ENCODE measurements at regions not wholly inside any gene's neighbourhood (a gene's known extent, or its start where the extent isn't known, plus 50 kb on each side); places are given as distances from the start of the nearest gene placed in this dataset.

DNA sequence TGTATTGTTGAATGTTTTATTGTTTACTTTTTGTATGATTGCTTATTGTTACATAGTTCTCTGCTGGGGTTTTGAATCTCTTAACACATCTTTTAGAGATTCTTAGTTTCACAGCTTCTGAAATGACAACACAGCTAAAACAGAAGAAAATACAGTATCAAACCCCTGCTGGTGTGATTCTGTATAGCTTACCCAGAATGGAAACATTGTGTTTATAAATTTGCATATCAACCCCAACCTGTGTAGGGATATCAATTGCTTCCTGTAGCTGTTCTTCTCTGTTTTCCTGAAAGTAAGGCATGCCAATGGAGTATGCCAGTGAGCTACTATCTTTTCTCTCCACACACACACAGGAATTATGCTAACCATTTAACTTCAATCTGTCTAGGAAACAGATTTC is 64.3 kb upstream of the ID4 start:
- Histone ChIP-seq H3K9me3 (replicated peaks in 1 of 2; ENCODE audit: control insufficient read depth in 1 of 2, insufficient read depth in 1 of 2, low read length in 2 of 2) (peaks cover 0 to 10% of the 10 kb centered on the region in 2 donors), H3K79me2 (ENCODE audit: insufficient read depth, low read length) (no peaks in the 10 kb centered on the region), H3K4me2 (replicated peaks; ENCODE audit: extremely low read depth, low read length, poor library complexity, severe bottlenecking) (no peak overlapping the region), H3K4me1 (ENCODE audit: control insufficient read depth in 1 of 2, insufficient read depth in 2 of 2, low read length in 2 of 2) (no peaks in the 10 kb centered on the region), H3K36me3 (replicated peaks in 1 of 2; ENCODE audit: control insufficient read depth in 1 of 2, insufficient read depth in 2 of 2, low read length in 2 of 2) (no peaks in the 10 kb centered on the region), H3K9ac (ENCODE audit: insufficient read depth, low read length, poor library complexity, severe bottlenecking) (no peak overlapping the region), H2AFZ (ENCODE audit: insufficient read depth, low read depth, low read length, poor library complexity, severe bottlenecking) (no peak overlapping the region), H3K4me3 (replicated peaks in 1 of 3; ENCODE audit: low read depth in 2 of 3, low read length in 3 of 3) (no peak overlapping the region), H3K27ac (ENCODE audit: low read depth in 1 of 2, low read length in 2 of 2) (no peak overlapping the region), H4K20me1 (ENCODE audit: insufficient read depth, low read length) (no peaks in the 10 kb centered on the region), H3K27me3 (ENCODE audit: control insufficient read depth in 2 of 2, insufficient read depth in 2 of 2, low read length in 2 of 2) (no peaks in the 10 kb centered on the region)
- Mint-ChIP-seq H3K27ac (no peak overlapping the region), H3K27me3 (ENCODE audit: low read depth in 3 of 3) (no peaks in the 10 kb centered on the region), H3K4me1 (no peaks in the 10 kb centered on the region), H3K4me3 (no peak overlapping the region), H3K36me3 (no peaks in the 10 kb centered on the region), H3K9me3 (peaks cover 1 to 9% (median 4%) of the 10 kb centered on the region in 7 donors)
- intact Hi-C loops (cut with micrococcal nuclease), result no loop called here
- DNase-seq, result no peak
- TF ChIP-seq, protein P1, sequence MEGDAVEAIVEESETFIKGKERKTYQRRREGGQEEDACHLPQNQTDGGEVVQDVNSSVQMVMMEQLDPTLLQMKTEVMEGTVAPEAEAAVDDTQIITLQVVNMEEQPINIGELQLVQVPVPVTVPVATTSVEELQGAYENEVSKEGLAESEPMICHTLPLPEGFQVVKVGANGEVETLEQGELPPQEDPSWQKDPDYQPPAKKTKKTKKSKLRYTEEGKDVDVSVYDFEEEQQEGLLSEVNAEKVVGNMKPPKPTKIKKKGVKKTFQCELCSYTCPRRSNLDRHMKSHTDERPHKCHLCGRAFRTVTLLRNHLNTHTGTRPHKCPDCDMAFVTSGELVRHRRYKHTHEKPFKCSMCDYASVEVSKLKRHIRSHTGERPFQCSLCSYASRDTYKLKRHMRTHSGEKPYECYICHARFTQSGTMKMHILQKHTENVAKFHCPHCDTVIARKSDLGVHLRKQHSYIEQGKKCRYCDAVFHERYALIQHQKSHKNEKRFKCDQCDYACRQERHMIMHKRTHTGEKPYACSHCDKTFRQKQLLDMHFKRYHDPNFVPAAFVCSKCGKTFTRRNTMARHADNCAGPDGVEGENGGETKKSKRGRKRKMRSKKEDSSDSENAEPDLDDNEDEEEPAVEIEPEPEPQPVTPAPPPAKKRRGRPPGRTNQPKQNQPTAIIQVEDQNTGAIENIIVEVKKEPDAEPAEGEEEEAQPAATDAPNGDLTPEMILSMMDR (IDR thresholded peaks at IDR 0.05), result no peak

DNA sequence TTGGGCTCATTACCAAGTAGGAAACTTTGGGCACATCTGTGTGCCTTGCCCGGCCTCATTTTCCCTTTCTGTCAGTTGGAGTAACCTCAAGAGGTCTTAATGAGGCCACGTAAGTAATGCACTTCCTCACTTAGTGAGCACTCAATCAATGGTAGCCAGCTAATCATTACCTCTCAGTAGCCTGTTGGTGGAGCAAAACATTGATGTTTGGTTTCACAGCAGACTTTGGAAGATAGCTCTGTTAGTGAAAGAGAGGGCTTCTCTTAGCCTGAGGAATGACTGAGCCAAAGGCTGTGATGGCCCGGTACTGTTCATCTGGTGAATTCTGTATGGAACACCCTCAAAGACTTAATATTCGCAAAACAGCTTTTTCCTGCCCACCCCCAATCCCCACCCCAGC is 55.9 kb upstream of the ID4 start:
- no peak overlapping the region for H3K4me3 ChIP-seq (replicated peaks in 1 of 3; ENCODE audit: low read depth in 2 of 3, low read length in 3 of 3)
- Mint-ChIP-seq H3K9me3 (peaks cover 0 to 6% (median 1%) of the 10 kb centered on the region in 7 donors), H3K4me3 (no peak overlapping the region), H3K27me3 (ENCODE audit: low read depth in 3 of 3) (no peaks in the 10 kb centered on the region), H3K36me3 (no peaks in the 10 kb centered on the region), H3K27ac (no peak overlapping the region), H3K4me1 (no peaks in the 10 kb centered on the region)
- H3K79me2 ChIP-seq (ENCODE audit: insufficient read depth, low read length), result no peaks in the 10 kb centered on the region
- no peaks in the 10 kb centered on the region for H3K36me3 ChIP-seq (replicated peaks in 1 of 2; ENCODE audit: control insufficient read depth in 1 of 2, insufficient read depth in 2 of 2, low read length in 2 of 2)
- WGBS (ENCODE audit: insufficient coverage), result 89% methylated on average over 3 of the region's 4 CpGs
- TF ChIP-seq, protein P1 (IDR thresholded peaks at IDR 0.05), result no peak
- no peak overlapping the region for H2AFZ ChIP-seq (ENCODE audit: insufficient read depth, low read depth, low read length, poor library complexity, severe bottlenecking)
- intact Hi-C loops (cut with micrococcal nuclease), result no loop called here
- no peaks in the 10 kb centered on the region for H3K9me3 ChIP-seq (replicated peaks in 1 of 2; ENCODE audit: control insufficient read depth in 1 of 2, insufficient read depth in 1 of 2, low read length in 2 of 2)
- H3K27ac ChIP-seq (ENCODE audit: low read depth in 1 of 2, low read length in 2 of 2), result no peak overlapping the region
- H3K9ac ChIP-seq (ENCODE audit: insufficient read depth, low read length, poor library complexity, severe bottlenecking), result no peak overlapping the region
- H3K27me3 ChIP-seq (ENCODE audit: control insufficient read depth in 2 of 2, insufficient read depth in 2 of 2, low read length in 2 of 2), result no peaks in the 10 kb centered on the region
- no peaks in the 10 kb centered on the region for H4K20me1 ChIP-seq (ENCODE audit: insufficient read depth, low read length)
- DNase-seq, result no peak
- H3K4me2 ChIP-seq (replicated peaks; ENCODE audit: extremely low read depth, low read length, poor library complexity, severe bottlenecking), result no peak overlapping the region
- no peaks in the 10 kb centered on the region for H3K4me1 ChIP-seq (ENCODE audit: control insufficient read depth in 1 of 2, insufficient read depth in 2 of 2, low read length in 2 of 2)

All from CD14-positive monocyte (primary cell).